HG03354 (cell line): ENCODE measurements at regions not wholly inside any gene's neighbourhood (a gene's known extent, or its start where the extent isn't known, plus 50 kb on each side); places are given as distances from the start of the nearest gene placed in this dataset.
"Not testable (repeated sequence)": the region's sequence is repeated elsewhere in the genome, so short reads cannot be mapped to it uniquely, and the experiment has no call there.

Experiments used
- ATAC-seq: cut with Tn5 transposase; IDR thresholded peaks from one replicate; pipeline ENCODE4 v1.9.1; 2021; ENCODE audit warnings: mild to moderate bottlenecking; ENCODE audit not compliant: unreplicated experiment, poor library complexity, severe bottlenecking

DNA sequence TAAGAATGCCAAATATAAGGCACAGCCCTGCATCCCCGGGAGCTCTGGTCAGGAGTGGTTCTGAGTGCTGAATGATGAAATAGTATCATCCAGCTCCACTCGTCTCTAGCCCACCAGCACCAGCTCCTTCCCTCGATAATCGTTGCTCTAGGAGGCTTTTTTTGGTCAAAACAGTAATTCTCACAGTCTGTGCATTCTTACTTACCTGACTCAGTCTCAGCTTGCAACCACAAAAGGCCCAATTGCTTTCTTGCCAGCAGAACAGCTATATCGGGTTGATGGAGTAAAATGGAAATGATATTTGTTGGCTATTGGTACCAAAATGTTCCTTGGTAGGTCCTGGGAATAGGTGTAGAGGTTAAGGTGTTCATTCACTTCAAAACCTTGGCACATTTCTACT lies 94.8 kb downstream of the BMP4 start:
- ATAC-seq, result no peak

DNA sequence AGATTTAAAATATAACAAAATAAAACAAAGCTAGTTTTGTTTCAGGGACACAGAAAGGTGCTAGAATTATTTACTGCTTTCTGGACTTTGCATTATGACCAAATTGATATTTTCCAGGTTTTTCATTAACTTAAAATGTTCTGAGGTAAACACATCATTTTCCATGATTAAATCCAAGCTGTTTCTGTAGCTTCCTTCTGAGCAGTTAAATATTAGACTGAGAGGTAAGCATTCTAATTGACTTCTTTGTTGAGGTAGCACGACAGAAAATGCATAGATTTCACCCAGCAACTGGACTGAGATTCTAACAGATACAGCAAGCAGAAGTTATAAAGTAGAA lies 98.3 kb downstream of the BMP4 start:
- no peak for ATAC-seq

DNA sequence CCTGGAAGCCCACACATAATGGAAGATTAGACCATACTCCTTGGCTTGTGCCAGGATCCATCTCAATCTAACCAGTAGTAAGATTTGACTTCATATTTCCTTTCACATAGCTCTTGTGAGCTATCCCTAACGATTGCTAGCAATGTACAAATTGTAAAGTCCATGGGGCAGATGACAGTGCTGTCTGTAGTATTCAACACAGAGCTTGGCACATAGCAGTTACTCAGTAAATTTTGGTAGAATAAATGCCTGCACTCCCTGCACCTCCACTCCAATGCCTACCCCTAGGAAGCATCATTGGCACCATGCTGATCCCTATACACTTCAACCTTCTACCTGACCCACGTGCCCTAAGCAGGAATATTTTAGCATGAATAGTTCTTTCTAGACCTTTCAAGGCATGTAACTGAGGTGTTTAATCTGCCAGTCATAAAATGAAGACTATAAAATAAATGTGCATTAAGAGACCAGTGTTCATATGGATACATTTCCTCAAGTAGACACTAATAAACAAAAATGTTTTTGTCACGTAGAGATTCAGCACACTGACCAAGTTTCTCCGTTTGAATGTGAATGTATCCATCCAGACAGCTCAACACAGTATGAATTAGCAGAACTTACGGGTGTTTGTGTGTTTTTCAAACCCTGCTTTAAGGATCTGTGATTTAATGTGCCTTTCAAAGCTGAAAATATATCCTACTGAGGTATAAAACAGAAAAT lies 98.8 kb downstream of the BMP4 start:
- ATAC-seq, result no peak

DNA sequence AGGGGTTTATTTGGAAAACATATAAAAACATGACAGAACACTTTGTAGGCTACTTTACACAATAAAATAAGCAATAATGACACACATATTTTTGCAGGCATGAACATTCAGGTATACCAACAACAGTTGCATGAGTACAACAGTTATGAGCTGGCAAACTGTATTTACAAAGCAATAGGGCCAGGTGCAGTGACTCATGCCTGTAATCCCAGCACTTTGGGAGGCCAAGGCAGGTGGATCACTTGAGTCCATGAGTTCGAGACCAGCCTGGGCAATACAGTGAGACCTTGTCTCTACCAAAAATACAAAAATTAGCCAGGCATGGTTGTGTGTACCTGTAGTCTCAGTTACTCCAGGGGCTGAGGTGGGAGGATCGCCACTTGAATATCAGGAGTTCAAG lies 101.1 kb downstream of the BMP4 start:
- no peak for ATAC-seq

DNA sequence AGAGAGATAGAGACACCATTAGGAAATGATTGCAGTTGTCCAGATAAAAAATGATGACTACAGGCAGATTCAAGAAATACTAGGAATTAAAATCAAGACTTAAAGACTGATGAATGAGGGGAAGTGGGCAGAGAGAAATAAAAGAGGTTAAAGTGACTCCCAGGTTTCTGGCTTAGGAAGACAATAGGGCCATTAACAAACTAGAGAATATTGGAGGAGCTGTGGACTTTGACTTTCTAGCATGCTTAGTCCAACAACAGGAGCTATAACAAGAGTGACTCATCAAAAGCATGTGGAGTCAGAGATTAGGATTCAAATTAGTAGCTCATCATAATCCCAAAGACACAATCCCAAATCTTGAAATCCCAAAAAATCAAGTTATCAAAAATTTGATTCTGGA lies 101.5 kb downstream of the BMP4 start:
- ATAC-seq, result no peak

DNA sequence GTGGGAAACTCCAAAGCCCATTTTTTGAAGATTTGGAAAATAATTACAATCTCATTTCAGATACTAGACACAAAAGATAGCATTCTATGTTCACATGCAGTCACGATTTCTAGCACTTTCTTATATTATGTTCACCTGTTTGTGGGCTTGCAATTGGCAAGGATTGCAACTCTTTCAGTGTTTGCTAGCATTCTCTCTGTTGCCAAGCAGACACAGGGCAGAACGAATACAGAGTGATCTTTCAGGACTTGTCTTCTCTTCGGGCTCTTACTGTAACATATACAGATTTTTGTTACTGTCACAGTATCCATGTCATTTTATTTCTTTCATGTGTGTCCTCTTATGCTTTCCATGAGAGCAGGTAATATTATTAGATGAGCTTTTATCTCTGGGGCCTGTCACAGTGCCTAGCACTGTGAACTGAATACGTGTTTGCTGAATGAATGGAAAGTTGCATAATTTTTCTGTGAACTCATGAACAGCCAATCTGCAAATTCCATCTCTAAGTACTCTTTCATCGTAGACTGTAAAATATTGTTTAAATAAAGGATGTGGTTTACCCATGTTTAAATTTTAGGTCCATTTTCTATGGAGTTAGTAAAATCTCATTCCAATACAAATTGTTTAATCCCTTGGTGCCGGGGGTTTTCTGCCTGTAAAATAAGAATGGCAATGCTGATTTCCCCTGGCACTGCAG lies 105.1 kb downstream of the BMP4 start:
- no peak for ATAC-seq

DNA sequence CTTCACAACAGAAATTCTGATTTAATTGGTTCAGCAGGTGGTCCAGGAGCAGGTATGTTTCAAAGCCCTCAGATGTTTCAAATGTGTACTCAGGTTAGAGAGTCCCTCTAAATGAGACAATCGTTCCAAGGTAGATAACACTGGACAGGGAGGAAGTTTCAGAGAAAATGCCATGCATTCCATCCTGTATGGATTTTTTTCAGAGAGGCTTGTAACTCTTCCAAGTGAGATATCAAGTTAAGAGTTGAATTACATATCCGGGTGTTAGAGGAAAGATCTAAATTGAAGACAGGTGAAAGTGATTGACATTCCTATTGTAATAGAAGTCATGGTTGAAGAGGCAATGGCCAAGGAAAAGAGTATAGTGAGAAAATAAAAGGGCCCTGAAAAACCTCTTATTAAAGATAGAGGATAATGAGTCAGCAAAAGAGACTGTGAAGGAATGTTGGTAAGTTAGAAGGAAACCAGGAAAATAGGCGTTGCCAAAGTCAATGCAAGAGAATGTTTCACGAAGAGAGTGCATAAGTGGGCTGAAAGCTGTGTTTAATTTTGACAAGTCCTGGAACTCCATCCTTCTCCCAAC lies 105.8 kb downstream of the BMP4 start:
- ATAC-seq, result no peak

DNA sequence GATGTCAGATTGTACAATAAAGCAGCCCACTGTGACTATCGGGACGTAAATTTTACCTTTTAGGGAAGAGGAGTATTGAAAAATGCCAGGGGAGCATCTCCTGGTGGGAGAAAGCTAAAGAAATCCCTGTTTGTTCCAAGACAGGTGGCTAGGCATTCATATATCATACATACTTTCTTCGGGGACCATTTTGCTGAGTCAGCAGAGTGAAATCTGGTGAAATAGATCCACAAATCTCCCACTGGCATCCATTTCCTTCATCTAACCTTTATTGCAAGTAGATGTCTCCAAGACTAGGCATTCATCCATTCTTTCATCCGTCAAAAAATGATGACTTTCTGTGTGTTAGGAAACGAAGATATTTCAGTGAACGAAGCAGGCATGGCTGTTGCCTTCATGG lies 107.1 kb downstream of the BMP4 start:
- ATAC-seq, result no peak

DNA sequence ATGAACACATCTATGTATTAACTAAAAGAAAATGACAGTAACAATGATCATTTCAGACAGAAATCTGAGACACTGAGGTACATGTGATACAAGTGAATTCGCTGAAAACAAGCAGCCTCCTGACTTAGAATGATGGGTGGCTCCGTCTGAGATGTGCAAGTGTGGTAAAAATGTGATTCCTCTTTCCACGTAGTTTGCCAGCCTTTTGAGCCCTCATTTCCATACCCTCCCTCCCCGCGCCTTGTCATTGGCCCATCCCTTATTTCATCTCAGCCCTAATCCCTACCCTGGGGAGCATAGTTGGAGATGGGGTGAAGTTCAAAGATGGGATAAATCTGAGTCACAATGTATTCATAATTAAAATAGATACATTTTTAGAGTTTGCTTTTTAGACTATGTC lies 107.8 kb downstream of the BMP4 start:
- no peak for ATAC-seq

DNA sequence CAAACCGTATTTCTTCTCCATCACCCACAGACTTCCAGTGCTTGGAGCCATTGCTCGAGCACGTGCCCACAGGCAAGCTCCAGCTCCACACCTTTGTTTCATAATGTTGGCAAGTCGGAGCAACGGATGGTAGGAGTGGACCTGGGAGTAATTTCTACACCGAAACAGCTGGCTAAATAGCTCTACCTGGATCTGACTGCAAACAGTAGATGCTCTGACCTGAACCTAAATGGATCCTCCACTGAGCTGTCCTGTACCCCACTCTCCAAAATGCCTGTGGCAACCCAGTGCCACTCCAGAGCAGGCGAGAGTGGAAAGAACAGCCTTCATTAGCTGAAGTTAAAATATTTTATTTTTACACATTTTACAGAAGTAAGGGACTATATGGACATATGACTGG lies 108.7 kb downstream of the BMP4 start:
- no peak for ATAC-seq

DNA sequence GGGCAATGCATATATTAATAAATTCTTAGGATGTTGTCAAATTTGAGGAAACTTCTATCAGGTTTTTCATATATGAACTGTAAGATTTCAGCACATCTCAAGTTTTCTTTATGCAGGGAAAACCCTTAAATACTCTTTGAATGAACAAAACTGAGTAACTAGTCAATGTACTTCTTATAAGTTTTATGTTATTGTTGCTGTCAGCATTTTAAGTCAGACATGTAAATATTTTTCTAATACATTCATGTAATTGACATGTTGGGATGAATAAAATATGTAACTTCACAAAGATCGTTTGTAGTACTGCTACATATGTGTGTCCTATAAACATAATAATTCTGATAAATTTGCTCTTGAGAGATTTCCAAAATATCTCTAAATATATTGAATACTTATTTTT lies 109.6 kb downstream of the BMP4 start:
- no peak for ATAC-seq

DNA sequence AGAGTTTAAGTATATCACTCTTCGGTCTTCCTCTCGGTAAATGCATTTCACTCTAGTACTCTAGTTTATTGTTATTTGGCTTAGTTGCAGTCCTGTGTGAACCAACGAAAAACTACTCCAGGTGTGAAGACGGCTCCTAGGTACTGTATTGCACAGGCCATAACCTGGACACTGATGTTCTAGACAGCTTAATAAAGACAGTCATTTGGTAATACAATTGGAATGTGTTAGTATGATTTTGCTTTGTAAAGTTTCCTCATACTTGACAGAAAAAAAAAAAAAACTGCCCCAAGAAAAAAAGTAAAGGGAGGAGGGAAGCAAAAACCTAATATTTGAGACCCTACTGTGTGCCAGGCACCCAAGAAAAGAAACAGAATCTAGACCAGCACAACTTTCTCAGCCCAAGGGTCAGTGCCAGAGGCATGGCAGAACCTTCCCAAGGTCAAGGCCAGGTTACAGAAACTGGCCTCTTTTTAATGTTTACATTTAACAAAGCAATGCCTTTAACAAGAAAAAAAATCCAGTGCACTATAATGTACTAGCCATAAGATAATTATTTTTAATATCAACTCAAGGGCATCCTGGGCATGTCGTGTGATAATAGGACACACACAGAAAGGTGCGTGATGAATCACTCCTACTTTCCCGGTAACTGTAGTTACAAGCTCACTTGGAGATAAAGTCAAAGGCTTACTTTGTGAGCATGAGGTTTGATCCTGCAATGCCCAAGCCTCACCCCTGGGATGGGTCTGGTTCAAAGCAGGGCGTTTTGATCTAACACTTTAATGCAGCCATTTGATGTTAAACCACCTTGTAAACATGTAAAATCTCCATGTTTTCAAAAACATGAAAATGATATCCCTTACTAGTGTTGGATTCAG lies 110.6 kb downstream of the BMP4 start:
- no peak for ATAC-seq

DNA sequence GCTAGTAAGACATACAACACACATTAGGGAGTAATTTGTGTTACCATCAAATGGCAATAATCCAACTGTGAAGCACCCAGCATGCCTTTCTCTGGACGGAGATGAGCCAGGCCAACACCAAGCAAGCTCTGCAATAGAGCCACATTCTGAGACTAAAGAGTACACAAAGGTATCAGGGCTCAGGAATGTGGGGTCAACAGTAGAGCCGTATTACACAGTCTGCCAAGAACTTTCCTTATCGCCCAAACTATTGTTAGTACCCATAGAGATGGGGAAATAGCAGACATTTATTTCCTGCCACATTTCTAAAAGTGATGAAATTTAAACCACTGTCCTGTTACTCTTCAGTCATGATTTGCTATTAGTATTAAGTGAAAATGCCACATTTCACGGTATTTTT lies 113.7 kb downstream of the BMP4 start:
- ATAC-seq, result no peak

DNA sequence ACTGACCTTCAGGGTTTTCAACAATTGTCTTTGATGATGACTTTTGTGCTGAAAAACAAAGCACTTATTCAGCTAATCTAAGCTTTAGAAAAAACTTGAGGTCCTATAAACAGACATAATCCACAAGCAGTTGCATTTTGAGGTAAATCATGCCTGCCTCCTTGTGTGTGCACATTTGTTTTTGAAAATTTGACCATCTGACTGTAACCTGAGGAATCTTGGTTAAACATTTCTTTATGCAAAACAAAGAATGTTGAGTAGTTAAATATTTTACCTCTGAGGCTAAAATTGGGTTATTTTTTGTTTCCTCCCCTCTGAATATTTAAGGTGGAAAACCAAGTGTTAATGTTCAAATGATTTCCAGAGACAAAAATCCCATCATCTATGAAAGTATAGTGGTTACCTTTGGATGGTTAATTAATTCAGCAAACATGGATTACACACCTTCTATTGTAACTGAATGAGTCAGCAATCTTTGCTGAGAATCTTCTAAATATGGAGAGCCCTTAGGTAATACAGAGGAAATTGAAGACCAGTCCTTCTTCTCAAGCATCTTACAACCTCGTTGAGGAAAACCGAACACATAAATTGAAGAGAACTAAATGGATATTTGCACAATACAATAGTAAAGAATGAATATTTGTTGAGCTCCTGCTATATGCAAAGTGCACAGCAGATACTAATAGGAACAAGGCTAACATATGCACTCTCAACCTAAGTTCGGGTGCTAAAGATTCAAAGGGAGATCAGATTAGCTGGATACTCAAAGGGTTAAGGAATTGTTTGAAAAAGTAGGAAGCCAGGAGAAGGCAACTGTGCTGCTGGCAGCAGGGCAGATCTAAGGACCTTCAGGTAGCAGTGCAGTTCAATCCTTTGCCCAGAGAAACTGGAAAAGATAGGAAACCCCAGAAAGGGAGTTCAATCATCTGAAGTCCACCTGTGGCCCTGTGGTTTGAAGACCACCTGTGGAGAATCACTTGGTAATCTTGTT lies 115.2 kb downstream of the BMP4 start:
- peak; percentile 59 for ATAC-seq

DNA sequence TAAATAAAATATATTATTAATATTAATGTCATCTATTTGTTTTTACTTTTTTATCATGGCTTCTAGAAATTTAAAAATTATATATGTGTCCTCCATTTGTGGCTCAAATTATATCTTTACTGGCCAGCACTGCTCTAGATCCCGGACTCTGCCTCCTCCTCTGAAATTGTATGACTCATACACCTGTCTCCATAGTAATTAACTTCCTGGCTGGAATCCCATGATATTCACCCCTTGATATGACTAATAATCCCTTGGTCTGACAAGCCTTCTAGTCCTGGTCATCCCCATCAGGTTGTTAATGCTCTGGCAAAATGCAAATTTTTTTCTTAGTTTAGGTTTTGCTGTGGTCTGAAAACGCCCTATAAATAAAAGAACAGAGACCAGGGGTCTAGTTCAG lies 116.2 kb downstream of the BMP4 start:
- no peak for ATAC-seq

DNA sequence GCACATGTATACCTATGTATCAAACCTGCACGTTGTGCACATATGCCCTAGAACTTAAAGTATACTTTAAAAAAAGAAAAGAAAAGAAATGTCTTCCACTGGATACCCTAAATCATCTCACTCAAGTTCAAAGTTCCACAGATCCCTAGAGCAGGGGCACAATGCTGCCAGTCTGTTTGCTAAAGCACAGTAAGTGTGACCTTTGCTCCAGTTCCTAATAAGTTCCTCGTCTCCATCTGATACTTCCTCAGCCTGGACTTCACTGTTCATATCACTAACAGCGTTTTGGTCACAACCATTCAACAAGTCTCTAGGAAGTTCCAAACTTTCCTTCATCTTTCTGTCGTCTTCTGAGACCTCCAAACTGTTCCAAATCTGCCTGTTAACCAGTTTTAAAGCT lies 118.3 kb downstream of the BMP4 start:
- no peak for ATAC-seq

DNA sequence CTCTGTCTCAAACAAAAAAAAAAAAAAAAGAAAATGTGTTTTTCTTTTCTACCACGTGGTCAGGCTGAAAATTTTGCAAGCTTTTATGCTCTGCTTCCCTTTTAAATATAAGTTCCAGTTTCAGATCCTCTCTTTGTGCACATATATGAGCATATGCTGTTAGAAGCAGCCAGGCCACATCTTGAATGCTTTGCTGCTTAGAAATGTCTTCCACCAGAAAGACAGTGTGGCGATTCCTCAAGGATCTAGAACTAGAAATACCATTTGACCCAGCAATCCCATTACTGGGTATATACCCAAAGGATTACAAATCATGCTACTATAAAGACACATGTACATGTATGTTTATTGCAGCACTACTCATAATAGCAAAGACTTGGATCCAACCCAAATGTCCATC lies 119.0 kb downstream of the BMP4 start:
- not testable (repeated sequence) for ATAC-seq

DNA sequence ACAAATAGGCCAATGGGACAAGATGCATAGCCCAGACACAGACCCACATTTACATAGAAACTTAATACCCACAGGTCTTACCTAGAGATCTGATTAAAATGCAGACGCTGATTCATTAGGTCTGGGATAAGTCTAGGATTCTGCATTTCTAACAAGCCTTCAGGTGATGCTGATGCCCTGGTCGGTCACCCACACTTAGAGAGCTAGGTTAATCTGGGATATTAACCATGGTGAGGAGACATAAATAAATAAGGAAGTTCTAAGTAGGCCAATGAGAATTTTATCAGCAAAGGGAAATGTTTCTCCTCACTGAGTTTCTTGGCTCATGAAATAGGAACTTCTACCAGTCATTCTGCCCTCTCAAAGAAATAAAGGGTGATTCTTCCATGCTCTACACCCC lies 120.1 kb downstream of the BMP4 start:
- ATAC-seq, result no peak

DNA sequence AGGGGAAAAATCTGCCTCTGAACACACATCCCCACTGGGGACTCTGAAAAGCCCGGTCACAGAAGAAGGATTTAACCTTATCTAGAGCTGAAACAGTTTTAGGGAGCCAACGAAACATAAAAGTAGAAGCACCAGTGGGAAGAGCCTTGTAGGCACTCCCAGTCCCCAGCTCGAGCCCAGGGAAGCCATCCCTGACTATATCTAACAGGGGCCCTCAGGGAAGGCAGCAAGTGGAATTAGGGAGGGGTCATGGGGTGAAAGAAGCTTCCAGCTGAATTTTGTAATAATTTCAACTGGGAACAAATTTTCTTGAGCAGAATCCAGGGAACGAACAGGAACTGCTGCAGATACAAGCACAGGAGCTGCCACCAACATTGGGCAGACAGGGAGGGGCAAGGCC lies 127.8 kb downstream of the BMP4 start:
- no peak for ATAC-seq
